GM23248 (cell line): ENCODE measurements at regions not wholly inside any gene's neighbourhood (a gene's known extent, or its start where the extent isn't known, plus 50 kb on each side); places are given as distances from the start of the nearest gene placed in this dataset.

Experiments used
- EZH2 ChIP-seq: fragments of 200-600 bp; sonication (generic); IDR thresholded peaks from 2 replicates; pipeline ENCODE4 v1.6.1; 2018; ENCODE audit warnings: antibody characterized with exemption, mild to moderate bottlenecking; ENCODE audit not compliant: insufficient read depth, poor library complexity, severe bottlenecking
- EZH2phosphoT487 ChIP-seq: fragments of 200-600 bp; sonication (generic); IDR thresholded peaks from 2 replicates; pipeline ENCODE4 v1.6.1; 2018; ENCODE audit warnings: antibody characterized with exemption, moderate library complexity, mild to moderate bottlenecking, low read depth; ENCODE audit not compliant: insufficient read depth

DNA sequence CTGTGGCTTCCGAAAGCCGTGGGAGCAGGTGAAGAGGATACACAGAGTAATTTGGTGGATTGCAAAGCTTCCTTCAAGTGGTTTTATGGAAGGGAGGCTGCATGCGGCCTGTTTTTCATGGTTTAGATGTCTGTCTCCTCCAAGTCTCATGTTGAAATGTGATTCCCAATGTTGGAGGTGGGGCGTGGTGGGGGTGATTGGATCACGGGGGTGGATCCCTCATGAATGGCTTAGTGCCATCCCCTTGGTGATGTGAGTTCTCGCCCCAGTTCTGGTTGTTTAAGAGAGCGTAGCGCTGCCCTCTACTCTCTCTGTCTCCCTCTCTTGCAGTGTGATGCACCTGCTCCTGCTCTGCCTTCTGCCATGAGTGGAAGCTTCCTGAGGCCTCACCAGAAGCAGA is 247.8 kb upstream of the B3GAT1 start:
- TF ChIP-seq EZH2 (no peak), EZH2phosphoT487 (no peak)
